ENCODE measurements at regions not wholly inside any gene's neighbourhood (a gene's known extent, or its start where the extent isn't known, plus 50 kb on each side); places are given as distances from the start of the nearest gene placed in this dataset.

DNA sequence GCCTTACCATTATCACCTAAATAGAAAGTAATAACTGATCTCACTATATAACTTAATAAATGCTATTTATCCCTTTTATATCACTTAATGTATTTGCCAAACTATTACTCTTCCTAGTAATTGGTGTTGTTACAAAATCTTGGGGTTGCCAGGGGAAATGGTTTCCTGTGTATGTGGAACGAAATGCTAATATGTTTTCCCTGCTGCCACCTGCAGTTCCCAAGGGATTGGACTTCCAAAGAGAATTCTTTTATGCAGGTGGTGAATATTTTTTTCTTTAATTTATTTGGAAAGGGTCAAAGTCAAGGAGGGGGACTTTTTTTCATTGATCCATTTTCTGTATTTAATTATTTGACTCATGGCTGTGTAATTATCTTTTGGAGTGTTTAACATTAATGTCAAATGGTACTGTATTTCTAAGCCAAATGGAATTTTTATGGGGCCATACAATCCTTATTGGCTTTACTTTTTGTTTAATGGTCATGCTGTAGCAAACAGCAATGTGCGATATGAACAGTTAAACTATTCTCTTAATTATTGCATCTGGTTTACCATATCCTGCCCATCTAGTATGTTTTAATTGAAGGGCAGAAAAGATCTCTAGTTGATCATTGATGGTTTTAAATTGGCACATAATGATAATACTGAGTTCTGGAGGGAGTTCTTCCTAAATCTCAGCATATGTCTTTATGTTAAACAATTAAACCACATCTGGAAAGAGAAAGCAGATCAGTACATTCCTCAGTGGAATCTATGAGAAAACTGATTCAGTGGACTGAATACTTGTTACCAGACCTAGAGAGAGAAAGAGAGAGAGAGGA is 486.3 kb downstream of the TTLL7 start:
- intact Hi-C loops (cut with micrococcal nuclease; ENCODE audit: unreplicated experiment) = no loop called here
- no peak overlapping the region for H3K4me3 Mint-ChIP-seq (ENCODE audit: low read depth, unreplicated experiment)
- no peak overlapping the region for H3K27ac Mint-ChIP-seq (ENCODE audit: unreplicated experiment)
- no peaks in the 10 kb centered on the region for H3K4me1 Mint-ChIP-seq (ENCODE audit: low read depth, unreplicated experiment)
- H3K9me3 Mint-ChIP-seq (ENCODE audit: low read depth, unreplicated experiment) = peaks cover 2% of the 10 kb centered on the region
- BruUV-seq (replicated peaks) = no TSS peak
- no peaks in the 10 kb centered on the region for H3K27me3 Mint-ChIP-seq (ENCODE audit: unreplicated experiment)
- CTCF ChIA-PET = no interaction called here
- no peaks in the 10 kb centered on the region for H3K36me3 Mint-ChIP-seq (ENCODE audit: insufficient read depth, unreplicated experiment)
- DNase-seq = no peak
- TF ChIP-seq CTCF (IDR thresholded peaks at IDR 0.05; ENCODE audit: unreplicated experiment) = no peak

DNA sequence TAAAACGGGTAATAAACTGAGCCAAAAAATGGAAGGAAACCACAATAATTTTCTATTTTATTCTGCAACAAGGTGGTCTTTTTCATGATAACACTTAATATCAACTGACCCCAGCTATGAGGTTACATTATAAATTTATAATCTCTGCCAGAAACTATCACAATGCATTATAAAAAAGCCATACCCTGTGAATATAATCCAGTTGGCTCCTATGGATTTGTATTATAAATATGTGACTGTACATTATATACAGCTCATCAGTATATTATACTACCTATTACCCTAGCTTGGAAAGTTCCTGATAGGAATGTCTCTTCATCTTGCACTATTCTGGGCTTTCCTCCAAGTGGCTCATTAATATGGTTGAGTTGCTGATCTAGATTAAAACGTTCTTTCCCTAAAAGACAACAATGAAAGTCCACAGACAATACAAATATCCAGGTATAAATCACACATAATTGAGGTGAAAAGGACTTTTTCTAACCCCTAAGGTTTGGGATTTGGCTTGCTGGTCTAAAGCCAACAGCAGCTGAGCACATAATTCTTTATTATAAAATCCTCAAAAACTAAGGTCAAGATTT is 487.7 kb downstream of the TTLL7 start:
- no peak overlapping the region for H3K4me3 Mint-ChIP-seq (ENCODE audit: low read depth, unreplicated experiment)
- no peaks in the 10 kb centered on the region for H3K36me3 Mint-ChIP-seq (ENCODE audit: insufficient read depth, unreplicated experiment)
- intact Hi-C loops (cut with micrococcal nuclease; ENCODE audit: unreplicated experiment) = no loop called here
- no TSS peak for BruUV-seq (replicated peaks)
- no peak for DNase-seq
- no peaks in the 10 kb centered on the region for H3K27me3 Mint-ChIP-seq (ENCODE audit: unreplicated experiment)
- no peak overlapping the region for H3K27ac Mint-ChIP-seq (ENCODE audit: unreplicated experiment)
- H3K4me1 Mint-ChIP-seq (ENCODE audit: low read depth, unreplicated experiment) = no peaks in the 10 kb centered on the region
- TF ChIP-seq CTCF (IDR thresholded peaks at IDR 0.05; ENCODE audit: unreplicated experiment) = no peak
- CTCF ChIA-PET = no interaction called here
- peaks cover 2% of the 10 kb centered on the region for H3K9me3 Mint-ChIP-seq (ENCODE audit: low read depth, unreplicated experiment)

DNA sequence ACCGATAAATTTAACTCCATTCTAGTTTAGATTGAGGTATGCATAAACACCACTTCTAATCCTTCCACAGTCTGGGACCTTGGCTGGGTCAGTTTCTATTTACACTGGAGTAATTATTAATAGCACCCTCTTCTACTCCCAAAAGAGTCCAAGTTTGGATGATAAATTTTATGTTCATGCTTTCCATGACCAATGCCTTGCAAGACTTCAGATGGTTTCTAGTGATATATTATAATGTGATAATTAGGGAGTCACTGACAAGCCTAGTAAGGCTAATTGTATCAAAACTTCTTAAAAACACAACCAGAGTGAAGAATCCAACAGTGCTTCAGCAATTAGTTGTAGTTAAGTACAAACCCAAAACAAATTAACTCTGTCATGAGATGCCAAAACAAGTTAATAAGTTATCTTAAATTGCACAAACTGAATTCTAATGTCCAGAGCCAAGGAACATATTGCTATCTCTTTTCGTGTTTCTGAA is 489.6 kb downstream of the TTLL7 start:
- no peak for TF ChIP-seq CTCF (IDR thresholded peaks at IDR 0.05; ENCODE audit: unreplicated experiment)
- Mint-ChIP-seq H3K36me3 (ENCODE audit: insufficient read depth, unreplicated experiment) (no peaks in the 10 kb centered on the region), H3K4me3 (ENCODE audit: low read depth, unreplicated experiment) (no peak overlapping the region), H3K4me1 (ENCODE audit: low read depth, unreplicated experiment) (no peaks in the 10 kb centered on the region), H3K27me3 (ENCODE audit: unreplicated experiment) (no peaks in the 10 kb centered on the region), H3K9me3 (ENCODE audit: low read depth, unreplicated experiment) (peaks cover 11% of the 10 kb centered on the region), H3K27ac (ENCODE audit: unreplicated experiment) (no peak overlapping the region)
- no peak for DNase-seq
- intact Hi-C loops (cut with micrococcal nuclease; ENCODE audit: unreplicated experiment) = no loop called here
- CTCF ChIA-PET = no interaction called here
- no TSS peak for BruUV-seq (replicated peaks)

- no peak for TF ChIP-seq CTCF (IDR thresholded peaks at IDR 0.05; ENCODE audit: unreplicated experiment)
- DNase-seq = no peak
- H3K36me3 Mint-ChIP-seq (ENCODE audit: insufficient read depth, unreplicated experiment) = no peaks in the 10 kb centered on the region
- BruUV-seq (replicated peaks) = no TSS peak
- no peaks in the 10 kb centered on the region for H3K4me1 Mint-ChIP-seq (ENCODE audit: low read depth, unreplicated experiment)
- no peak overlapping the region for H3K4me3 Mint-ChIP-seq (ENCODE audit: low read depth, unreplicated experiment)
- peaks cover 11% of the 10 kb centered on the region for H3K9me3 Mint-ChIP-seq (ENCODE audit: low read depth, unreplicated experiment)
- intact Hi-C loops (cut with micrococcal nuclease; ENCODE audit: unreplicated experiment) = no loop called here
- H3K27ac Mint-ChIP-seq (ENCODE audit: unreplicated experiment) = no peak overlapping the region
- H3K27me3 Mint-ChIP-seq (ENCODE audit: unreplicated experiment) = no peaks in the 10 kb centered on the region
- CTCF ChIA-PET = interaction anchor here (0.7 kb wide), 1 partner anchor 11 kb away, joined by 3 read pairs; no protein-coding TSS in a partner anchor
Measured at GRCh38 chr1:83508485-83509151, 490.3 kb downstream of the TTLL7 start.
